Stomach (tissue), 4 donors: ENCODE measurements at regions not wholly inside any gene's neighbourhood (a gene's known extent, or its start where the extent isn't known, plus 50 kb on each side); places are given as distances from the start of the nearest gene placed in this dataset.

Source experiments
- EP300 ChIP-seq: sonication (generic); formaldehyde crosslinking; IDR thresholded peaks from one replicate; pipeline ENCODE4 v1.6.1; 2017; ENCODE audit warnings: antibody characterized with exemption
- POLR2A ChIP-seq, 4 donors: fragments of 450-650 bp; IDR thresholded peaks; one replicate each; pipeline ENCODE4 v1.6.1; 2016; ENCODE audit warnings: antibody characterized with exemption in 4 of 4, control low read depth in 2 of 4, mild to moderate bottlenecking in 1 of 4, moderate library complexity in 1 of 4
- POLR2AphosphoS5 ChIP-seq, 3 donors: sonication (generic); formaldehyde crosslinking; IDR thresholded peaks; one replicate each; pipeline ENCODE4 v1.6.1; 2016; ENCODE audit warnings: antibody characterized with exemption in 3 of 3
- TF ChIP-seq, protein P1 (sequence below), 7 experiments: fragments of 450-650 bp in 4 of 7; fragments of 200-600 bp in 3 of 7; sonication (generic) in 3 of 7; IDR thresholded peaks; one replicate each; pipeline ENCODE4 v1.5.1; 2016 to 2019; ENCODE audit warnings: antibody characterized with exemption in 7 of 7, control low read depth in 2 of 7, mild to moderate bottlenecking in 1 of 7

DNA sequence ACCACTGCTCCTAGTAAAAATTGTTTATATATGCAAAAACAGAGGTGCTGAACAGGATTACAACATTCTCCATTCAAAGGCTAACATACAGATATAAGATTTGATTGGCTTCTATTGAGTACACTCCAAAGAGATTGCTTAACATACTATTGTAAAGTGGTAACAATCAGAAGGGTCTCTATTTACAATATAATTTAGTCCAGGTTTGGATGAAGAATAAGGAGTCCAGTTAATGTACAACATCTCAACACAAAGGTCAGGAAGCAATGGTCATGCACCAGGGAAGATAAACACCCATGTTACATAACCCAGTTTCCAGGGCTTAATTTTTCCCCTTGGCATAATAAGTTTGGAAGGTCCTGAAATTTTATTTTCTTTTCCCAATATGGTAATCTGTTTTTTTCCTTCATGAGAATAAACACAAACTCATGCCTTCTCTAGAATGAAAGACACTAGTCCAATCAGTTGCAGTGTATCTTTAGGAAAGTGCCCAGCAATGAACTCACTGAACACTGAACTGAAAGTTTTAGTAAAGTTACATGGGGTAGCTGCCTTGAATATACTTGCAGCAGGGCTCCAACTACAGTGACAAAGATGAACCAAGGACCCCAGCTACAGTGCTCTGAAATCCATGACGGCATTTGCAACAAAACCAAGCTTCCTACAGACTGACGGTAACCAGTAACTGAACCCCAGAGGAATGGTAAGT lies 255.3 kb upstream of the GJE1 start:
- no peak for TF ChIP-seq EP300
- no peak for TF ChIP-seq POLR2A (IDR thresholded peaks at IDR 0.05)
- TF ChIP-seq, protein P1, sequence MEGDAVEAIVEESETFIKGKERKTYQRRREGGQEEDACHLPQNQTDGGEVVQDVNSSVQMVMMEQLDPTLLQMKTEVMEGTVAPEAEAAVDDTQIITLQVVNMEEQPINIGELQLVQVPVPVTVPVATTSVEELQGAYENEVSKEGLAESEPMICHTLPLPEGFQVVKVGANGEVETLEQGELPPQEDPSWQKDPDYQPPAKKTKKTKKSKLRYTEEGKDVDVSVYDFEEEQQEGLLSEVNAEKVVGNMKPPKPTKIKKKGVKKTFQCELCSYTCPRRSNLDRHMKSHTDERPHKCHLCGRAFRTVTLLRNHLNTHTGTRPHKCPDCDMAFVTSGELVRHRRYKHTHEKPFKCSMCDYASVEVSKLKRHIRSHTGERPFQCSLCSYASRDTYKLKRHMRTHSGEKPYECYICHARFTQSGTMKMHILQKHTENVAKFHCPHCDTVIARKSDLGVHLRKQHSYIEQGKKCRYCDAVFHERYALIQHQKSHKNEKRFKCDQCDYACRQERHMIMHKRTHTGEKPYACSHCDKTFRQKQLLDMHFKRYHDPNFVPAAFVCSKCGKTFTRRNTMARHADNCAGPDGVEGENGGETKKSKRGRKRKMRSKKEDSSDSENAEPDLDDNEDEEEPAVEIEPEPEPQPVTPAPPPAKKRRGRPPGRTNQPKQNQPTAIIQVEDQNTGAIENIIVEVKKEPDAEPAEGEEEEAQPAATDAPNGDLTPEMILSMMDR (IDR thresholded peaks at IDR 0.05) = no peak
- TF ChIP-seq POLR2AphosphoS5 (IDR thresholded peaks at IDR 0.05) = no peak
